ENCODE measurements at regions not wholly inside any gene's neighbourhood (a gene's known extent, or its start where the extent isn't known, plus 50 kb on each side); places are given as distances from the start of the nearest gene placed in this dataset.

DNA sequence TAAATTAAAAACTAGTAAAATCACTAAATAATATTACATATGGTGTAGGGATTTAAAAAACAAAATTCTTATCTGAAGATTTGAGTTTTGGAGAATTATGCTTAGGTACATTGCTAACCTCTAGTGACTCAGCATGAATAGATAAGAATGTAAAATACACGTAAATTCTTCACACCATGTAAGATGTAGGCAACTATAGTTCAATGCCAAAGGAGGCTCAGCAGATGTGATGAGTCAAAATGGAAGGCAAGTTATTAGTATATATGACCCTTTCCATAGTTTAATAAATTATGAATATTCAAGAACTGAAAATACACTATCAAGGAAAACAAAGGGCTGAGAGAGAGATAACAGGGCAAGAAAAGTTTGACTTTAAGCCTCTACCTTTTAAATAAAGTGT is 79.0 kb downstream of the MRPS30 start:
- TF ChIP-seq POLR2A (IDR thresholded peaks at IDR 0.05) = no peak
- TF ChIP-seq, protein P1, sequence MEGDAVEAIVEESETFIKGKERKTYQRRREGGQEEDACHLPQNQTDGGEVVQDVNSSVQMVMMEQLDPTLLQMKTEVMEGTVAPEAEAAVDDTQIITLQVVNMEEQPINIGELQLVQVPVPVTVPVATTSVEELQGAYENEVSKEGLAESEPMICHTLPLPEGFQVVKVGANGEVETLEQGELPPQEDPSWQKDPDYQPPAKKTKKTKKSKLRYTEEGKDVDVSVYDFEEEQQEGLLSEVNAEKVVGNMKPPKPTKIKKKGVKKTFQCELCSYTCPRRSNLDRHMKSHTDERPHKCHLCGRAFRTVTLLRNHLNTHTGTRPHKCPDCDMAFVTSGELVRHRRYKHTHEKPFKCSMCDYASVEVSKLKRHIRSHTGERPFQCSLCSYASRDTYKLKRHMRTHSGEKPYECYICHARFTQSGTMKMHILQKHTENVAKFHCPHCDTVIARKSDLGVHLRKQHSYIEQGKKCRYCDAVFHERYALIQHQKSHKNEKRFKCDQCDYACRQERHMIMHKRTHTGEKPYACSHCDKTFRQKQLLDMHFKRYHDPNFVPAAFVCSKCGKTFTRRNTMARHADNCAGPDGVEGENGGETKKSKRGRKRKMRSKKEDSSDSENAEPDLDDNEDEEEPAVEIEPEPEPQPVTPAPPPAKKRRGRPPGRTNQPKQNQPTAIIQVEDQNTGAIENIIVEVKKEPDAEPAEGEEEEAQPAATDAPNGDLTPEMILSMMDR (IDR thresholded peaks at IDR 0.05) = no peak
